HG02938 (cell line): ENCODE measurements at regions not wholly inside any gene's neighbourhood (a gene's known extent, or its start where the extent isn't known, plus 50 kb on each side); places are given as distances from the start of the nearest gene placed in this dataset.

Experiments used
- ATAC-seq: cut with Tn5 transposase; IDR thresholded peaks from one replicate; pipeline ENCODE4 v1.9.1; 2021; ENCODE audit warnings: mild to moderate bottlenecking, moderate library complexity; ENCODE audit not compliant: unreplicated experiment

DNA sequence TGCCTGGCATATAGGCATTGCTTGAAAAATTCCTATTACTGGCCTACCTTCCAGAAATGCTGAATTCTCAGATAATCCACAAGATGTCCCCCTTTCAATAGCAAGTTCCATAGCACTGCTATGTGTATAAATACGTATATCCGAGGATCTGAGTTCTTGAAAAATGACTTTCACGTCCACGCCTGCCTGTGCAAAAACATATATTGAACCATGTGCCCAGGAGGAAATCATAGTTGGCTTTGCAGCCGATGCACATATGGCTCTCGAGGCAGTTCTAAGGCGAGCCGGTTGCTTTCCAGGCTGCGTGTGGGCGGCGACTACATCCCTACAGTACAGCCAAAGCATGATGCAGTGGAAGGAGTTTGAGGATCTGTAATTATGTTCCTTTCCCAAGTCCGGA lies 55.4 kb upstream of the ESX1 start:
- no peak for ATAC-seq

DNA sequence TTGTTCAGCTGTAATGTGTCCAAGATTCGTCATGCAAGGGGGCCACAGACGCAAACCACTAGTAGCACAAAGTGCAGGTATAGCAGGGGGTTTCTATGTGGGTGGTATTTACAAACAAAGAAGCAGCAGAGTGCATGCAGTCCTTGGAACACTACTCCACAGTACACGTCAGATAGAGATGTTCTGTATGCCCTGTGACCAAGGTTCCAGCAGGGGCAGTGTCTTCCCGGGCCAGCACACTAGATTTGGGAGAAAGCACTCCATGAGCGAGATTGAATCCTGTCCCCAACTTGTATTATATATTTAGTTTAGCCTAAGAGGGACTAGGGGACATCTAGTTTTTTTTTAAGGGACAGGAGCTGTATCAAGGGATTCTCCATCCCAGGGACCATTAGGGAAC lies 54.4 kb upstream of the ESX1 start:
- no peak for ATAC-seq

DNA sequence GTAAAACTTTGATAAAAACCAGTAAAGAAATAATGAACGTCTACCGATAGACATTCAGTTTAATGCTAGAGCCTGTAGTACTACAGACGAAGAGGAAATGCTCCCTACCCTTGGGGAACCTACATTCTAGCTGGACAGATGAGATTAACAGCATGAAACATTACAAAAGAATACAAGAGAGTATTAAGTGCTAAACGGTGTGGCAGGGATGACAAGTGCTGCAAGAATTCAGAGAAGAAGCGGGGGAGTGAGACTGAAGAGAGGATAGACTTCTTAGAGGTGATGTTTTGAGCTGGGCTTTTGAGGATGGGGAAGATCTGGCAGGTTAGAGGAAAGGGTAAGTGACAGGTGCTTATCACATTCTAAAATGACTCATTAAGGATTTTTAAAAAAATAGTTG lies 52.6 kb upstream of the ESX1 start:
- no peak for ATAC-seq

DNA sequence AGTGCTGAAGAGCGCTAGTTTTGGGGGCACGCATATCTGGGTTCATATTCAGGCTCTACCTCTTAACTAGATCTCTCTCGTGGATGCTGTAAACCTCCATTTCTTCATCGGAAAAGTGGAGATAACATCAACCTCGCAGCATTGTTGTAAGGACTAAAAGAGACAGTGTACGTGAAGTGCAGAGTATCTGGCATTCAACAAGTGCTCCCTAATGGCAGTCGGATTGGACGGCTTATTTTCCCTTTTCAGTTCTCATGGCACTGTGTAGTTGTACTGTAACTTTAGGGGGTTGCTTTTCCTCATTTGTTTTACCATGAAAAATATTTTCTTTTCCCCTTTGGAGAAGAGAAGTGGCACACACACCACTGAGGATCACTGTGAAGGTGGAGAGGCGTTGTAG lies 51.4 kb upstream of the ESX1 start:
- ATAC-seq = no peak
